ENCODE measurements at regions not wholly inside any gene's neighbourhood (a gene's known extent, or its start where the extent isn't known, plus 50 kb on each side); places are given as distances from the start of the nearest gene placed in this dataset.

DNA sequence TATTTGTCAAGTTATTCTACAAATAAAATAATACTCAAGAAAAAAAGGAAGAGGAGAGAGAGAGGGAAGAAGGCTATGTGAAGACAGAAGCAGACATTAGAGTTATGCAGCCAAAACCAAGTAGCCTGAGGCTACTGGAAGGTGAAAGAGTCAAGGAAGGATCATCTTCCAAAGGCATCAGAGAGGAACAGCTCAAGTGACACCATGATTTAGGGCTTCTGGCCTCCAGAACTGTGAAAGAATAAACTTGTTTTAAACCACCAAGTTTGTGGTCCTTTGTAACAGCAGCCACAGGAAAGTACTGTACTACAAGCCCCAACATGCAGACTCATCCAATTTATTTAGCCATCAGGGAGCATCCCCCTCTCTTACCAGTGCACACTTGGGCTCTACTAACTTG is 788.5 kb upstream of the LRRTM1 start:
- no peak for TF ChIP-seq EP300 (IDR thresholded peaks at IDR 0.05)
- TF ChIP-seq, protein P1, sequence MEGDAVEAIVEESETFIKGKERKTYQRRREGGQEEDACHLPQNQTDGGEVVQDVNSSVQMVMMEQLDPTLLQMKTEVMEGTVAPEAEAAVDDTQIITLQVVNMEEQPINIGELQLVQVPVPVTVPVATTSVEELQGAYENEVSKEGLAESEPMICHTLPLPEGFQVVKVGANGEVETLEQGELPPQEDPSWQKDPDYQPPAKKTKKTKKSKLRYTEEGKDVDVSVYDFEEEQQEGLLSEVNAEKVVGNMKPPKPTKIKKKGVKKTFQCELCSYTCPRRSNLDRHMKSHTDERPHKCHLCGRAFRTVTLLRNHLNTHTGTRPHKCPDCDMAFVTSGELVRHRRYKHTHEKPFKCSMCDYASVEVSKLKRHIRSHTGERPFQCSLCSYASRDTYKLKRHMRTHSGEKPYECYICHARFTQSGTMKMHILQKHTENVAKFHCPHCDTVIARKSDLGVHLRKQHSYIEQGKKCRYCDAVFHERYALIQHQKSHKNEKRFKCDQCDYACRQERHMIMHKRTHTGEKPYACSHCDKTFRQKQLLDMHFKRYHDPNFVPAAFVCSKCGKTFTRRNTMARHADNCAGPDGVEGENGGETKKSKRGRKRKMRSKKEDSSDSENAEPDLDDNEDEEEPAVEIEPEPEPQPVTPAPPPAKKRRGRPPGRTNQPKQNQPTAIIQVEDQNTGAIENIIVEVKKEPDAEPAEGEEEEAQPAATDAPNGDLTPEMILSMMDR (IDR thresholded peaks at IDR 0.05) = no peak
